ENCODE measurements at regions not wholly inside any gene's neighbourhood (a gene's known extent, or its start where the extent isn't known, plus 50 kb on each side); places are given as distances from the start of the nearest gene placed in this dataset.

DNA sequence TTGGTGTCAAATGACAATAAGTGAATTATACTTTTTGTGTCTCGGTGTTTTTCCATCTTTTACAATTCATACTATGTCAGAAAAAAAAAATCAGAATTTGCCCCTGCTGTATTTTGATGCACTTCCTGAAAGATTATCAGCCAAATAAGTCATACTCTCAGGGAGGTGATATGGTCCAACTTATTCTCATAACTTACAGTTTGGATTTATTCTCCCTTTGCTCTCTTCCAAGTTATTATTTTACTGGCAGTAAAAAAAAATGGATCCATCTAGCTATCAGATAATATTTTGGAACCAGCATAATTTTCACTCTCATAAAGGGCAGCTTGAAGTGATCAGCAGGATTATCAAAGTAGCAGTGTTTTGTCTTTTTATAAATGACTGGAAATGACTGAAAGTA lies 337.1 kb downstream of the BMPER start:
- no peaks in the 10 kb centered on the region for H3K9me3 Mint-ChIP-seq
- peaks cover 11% of the 10 kb centered on the region for H3K27me3 Mint-ChIP-seq (ENCODE audit: low read depth)
- H3K36me3 Mint-ChIP-seq: no peaks in the 10 kb centered on the region
- DNase-seq (ENCODE audit: low spot score in 2 of 2, unreplicated experiment in 2 of 2): no peak
- H3K4me3 Mint-ChIP-seq: no peak overlapping the region
- TF ChIP-seq, protein P1, sequence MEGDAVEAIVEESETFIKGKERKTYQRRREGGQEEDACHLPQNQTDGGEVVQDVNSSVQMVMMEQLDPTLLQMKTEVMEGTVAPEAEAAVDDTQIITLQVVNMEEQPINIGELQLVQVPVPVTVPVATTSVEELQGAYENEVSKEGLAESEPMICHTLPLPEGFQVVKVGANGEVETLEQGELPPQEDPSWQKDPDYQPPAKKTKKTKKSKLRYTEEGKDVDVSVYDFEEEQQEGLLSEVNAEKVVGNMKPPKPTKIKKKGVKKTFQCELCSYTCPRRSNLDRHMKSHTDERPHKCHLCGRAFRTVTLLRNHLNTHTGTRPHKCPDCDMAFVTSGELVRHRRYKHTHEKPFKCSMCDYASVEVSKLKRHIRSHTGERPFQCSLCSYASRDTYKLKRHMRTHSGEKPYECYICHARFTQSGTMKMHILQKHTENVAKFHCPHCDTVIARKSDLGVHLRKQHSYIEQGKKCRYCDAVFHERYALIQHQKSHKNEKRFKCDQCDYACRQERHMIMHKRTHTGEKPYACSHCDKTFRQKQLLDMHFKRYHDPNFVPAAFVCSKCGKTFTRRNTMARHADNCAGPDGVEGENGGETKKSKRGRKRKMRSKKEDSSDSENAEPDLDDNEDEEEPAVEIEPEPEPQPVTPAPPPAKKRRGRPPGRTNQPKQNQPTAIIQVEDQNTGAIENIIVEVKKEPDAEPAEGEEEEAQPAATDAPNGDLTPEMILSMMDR (IDR thresholded peaks at IDR 0.05; ENCODE audit: unreplicated experiment): no peak
- H3K4me1 Mint-ChIP-seq: peaks cover 13% of the 10 kb centered on the region
- H3K27ac Mint-ChIP-seq: no peak overlapping the region

- Mint-ChIP-seq H3K27me3 (ENCODE audit: low read depth) (peaks cover 13% of the 10 kb centered on the region), H3K27ac (no peak overlapping the region), H3K4me3 (no peak overlapping the region), H3K9me3 (no peaks in the 10 kb centered on the region), H3K36me3 (no peaks in the 10 kb centered on the region), H3K4me1 (peaks cover 13% of the 10 kb centered on the region)
- no peak for DNase-seq (ENCODE audit: low spot score in 2 of 2, unreplicated experiment in 2 of 2)
- TF ChIP-seq, protein P1 (IDR thresholded peaks at IDR 0.05; ENCODE audit: unreplicated experiment): no peak
Measured at GRCh38 chr7:34245246-34245645, 339.9 kb downstream of the BMPER start.

GRCh38 chr7:34247468-34247867 lies 342.1 kb downstream of the BMPER start:
- H3K4me1 Mint-ChIP-seq: peaks cover 3% of the 10 kb centered on the region
- no peaks in the 10 kb centered on the region for H3K9me3 Mint-ChIP-seq
- DNase-seq (ENCODE audit: low spot score in 2 of 2, unreplicated experiment in 2 of 2): no peak

DNA sequence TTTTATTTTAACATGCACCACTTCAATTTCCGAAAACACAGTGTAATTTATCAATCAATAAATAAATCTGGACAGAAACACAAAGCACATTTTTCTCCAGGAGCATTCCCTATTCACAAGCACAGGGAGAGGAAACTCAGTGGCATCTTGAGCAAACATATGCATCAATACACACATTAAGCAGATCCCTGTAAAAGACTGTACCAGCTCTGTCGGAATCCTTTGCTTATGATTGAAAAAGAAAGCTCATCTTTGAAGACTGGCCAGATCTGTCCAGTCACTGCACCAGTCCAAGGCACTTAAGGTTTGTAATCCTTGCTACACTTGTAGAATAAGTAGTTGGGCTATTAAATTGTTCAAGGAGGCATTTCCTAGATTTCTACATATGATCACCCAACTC lies 343.9 kb downstream of the BMPER start:
- no peaks in the 10 kb centered on the region for H3K36me3 Mint-ChIP-seq
- H3K9me3 Mint-ChIP-seq: no peaks in the 10 kb centered on the region
- no peak overlapping the region for H3K4me3 Mint-ChIP-seq
- peaks cover 11% of the 10 kb centered on the region for H3K27me3 Mint-ChIP-seq (ENCODE audit: low read depth)
- TF ChIP-seq, protein P1 (IDR thresholded peaks at IDR 0.05; ENCODE audit: unreplicated experiment): no peak
- no peak for DNase-seq (ENCODE audit: low spot score in 2 of 2, unreplicated experiment in 2 of 2)
- no peak overlapping the region for H3K27ac Mint-ChIP-seq
- H3K4me1 Mint-ChIP-seq: no peaks in the 10 kb centered on the region

More at GRCh38 chr7:34247468-34247867, 342.1 kb downstream of the BMPER start:
- Mint-ChIP-seq H3K27ac (no peak overlapping the region), H3K27me3 (ENCODE audit: low read depth) (peaks cover 11% of the 10 kb centered on the region), H3K36me3 (no peaks in the 10 kb centered on the region), H3K4me3 (no peak overlapping the region)
- TF ChIP-seq, protein P1 (IDR thresholded peaks at IDR 0.05; ENCODE audit: unreplicated experiment): no peak

DNA sequence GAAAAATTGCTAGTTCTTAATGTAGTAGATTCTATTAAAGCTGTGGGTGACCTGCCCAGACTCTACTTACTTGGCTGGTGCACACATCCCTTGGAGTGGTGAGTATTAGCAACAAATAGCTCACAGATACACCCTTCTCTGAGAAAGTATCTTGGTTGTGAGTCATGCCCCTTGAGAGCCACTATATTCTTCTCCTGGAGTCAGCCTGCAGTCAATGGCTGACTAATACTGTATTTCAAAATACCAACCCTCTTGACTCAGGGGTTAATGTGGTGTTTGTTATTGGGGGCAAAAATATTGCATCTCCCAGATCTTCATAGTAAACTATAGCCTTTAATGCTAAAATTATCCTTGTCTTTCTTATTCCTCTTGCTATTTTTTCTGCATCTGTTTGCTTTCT lies 354.9 kb downstream of the BMPER start:
- Mint-ChIP-seq H3K36me3 (no peaks in the 10 kb centered on the region), H3K4me1 (no peaks in the 10 kb centered on the region), H3K4me3 (no peak overlapping the region), H3K27me3 (ENCODE audit: low read depth) (no peaks in the 10 kb centered on the region), H3K9me3 (no peaks in the 10 kb centered on the region), H3K27ac (no peak overlapping the region)
- TF ChIP-seq, protein P1 (IDR thresholded peaks at IDR 0.05; ENCODE audit: unreplicated experiment): no peak
- no peak for DNase-seq (ENCODE audit: low spot score in 2 of 2, unreplicated experiment in 2 of 2)

DNA sequence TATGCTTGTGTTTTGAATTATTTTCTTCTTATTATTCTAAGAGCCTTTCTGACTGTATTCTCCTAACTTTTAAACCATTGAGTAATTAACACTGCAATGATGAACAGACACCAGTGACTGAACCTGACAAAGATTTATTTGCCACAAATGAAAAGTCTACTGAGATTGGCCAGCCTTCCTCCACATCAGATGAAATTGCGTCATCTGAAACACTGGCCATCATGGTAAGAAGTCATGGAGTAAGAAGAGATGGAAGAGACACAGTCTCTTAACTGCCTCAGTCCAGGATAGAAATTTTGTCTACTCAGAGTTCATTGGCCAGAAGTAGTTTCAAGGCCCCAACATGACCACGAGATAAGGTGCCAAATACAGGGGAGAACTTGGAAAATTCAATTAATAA lies 357.8 kb downstream of the BMPER start:
- DNase-seq (ENCODE audit: low spot score in 2 of 2, unreplicated experiment in 2 of 2): no peak
- Mint-ChIP-seq H3K4me1 (no peaks in the 10 kb centered on the region), H3K4me3 (no peak overlapping the region), H3K27me3 (ENCODE audit: low read depth) (no peaks in the 10 kb centered on the region), H3K27ac (no peak overlapping the region), H3K9me3 (no peaks in the 10 kb centered on the region), H3K36me3 (no peaks in the 10 kb centered on the region)
- TF ChIP-seq, protein P1 (IDR thresholded peaks at IDR 0.05; ENCODE audit: unreplicated experiment): no peak

Measured in mesothelial cell of epicardium (in vitro differentiated cells).